Upper lobe of left lung (tissue), 4 donors: ENCODE measurements at regions not wholly inside any gene's neighbourhood (a gene's known extent, or its start where the extent isn't known, plus 50 kb on each side); places are given as distances from the start of the nearest gene placed in this dataset.
"Not testable (repeated sequence)": the region's sequence is repeated elsewhere in the genome, so short reads cannot be mapped to it uniquely, and the experiment has no call there.

Experiments used
- CTCF ChIP-seq, 6 experiments: fragments of 450-650 bp in 4 of 6; fragments of 200-600 bp in 2 of 6; sonication (generic) in 2 of 6; IDR thresholded peaks; one replicate each; pipeline ENCODE4 v1.5.1; 2016 to 2019; ENCODE audit warnings: antibody characterized with exemption in 6 of 6
- POLR2A ChIP-seq, 4 donors: fragments of 450-650 bp; IDR thresholded peaks; one replicate each; pipeline ENCODE4 v1.5.1; 2016 to 2017; ENCODE audit warnings: antibody characterized with exemption in 4 of 4, mild to moderate bottlenecking in 2 of 4

- TF ChIP-seq CTCF, POLR2A (IDR thresholded peaks at IDR 0.05): not testable (repeated sequence)
These were observed 120.8 kb upstream of the CCZ1B start for GRCh38 chr7:6946873-6947272.
